ENCODE measurements at regions not wholly inside any gene's neighbourhood (a gene's known extent, or its start where the extent isn't known, plus 50 kb on each side); places are given as distances from the start of the nearest gene placed in this dataset.

- TF ChIP-seq POLR2A (IDR thresholded peaks at IDR 0.05): no peak
- TF ChIP-seq, protein P1, sequence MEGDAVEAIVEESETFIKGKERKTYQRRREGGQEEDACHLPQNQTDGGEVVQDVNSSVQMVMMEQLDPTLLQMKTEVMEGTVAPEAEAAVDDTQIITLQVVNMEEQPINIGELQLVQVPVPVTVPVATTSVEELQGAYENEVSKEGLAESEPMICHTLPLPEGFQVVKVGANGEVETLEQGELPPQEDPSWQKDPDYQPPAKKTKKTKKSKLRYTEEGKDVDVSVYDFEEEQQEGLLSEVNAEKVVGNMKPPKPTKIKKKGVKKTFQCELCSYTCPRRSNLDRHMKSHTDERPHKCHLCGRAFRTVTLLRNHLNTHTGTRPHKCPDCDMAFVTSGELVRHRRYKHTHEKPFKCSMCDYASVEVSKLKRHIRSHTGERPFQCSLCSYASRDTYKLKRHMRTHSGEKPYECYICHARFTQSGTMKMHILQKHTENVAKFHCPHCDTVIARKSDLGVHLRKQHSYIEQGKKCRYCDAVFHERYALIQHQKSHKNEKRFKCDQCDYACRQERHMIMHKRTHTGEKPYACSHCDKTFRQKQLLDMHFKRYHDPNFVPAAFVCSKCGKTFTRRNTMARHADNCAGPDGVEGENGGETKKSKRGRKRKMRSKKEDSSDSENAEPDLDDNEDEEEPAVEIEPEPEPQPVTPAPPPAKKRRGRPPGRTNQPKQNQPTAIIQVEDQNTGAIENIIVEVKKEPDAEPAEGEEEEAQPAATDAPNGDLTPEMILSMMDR (IDR thresholded peaks at IDR 0.05): no peak
Measured at GRCh38 chr4:134282680-134283079, 81.1 kb upstream of the PABPC4L start.

Measured in prostate gland (tissue), 2 donors.